Transverse colon (tissue), 4 donors: ENCODE measurements at regions not wholly inside any gene's neighbourhood (a gene's known extent, or its start where the extent isn't known, plus 50 kb on each side); places are given as distances from the start of the nearest gene placed in this dataset.

Experiments used
- DNase-seq: peaks from one replicate; pipeline ENCODE4 v3.0.0-alpha.2; 2019
- H3K27ac ChIP-seq, 4 donors: fragments of 200-600 bp; sonication (generic); 2 replicates each; pipeline ENCODE4 v1.5.1; 2016 to 2018; ENCODE audit warnings: inconsistent platforms in 4 of 4
- H3K27me3 ChIP-seq: fragments of 200-600 bp; sonication (generic); 2 replicates; pipeline ENCODE4 v1.5.1; 2017; ENCODE audit warnings: inconsistent platforms
- H3K36me3 ChIP-seq, 4 donors: fragments of 200-600 bp; sonication (generic); 2 replicates each; pipeline ENCODE4 v1.5.1; 2017 to 2019; ENCODE audit warnings: inconsistent platforms in 4 of 4
- H3K4me1 ChIP-seq, 4 donors: fragments of 200-600 bp; sonication (generic); 2 replicates each; pipeline ENCODE4 v1.5.1; 2017 to 2020; ENCODE audit warnings: inconsistent platforms in 4 of 4
- H3K4me3 ChIP-seq, 4 donors: fragments of 200-600 bp; sonication (generic); 1 replicate in 1 of 4; 2 replicates in 3 of 4; pipeline versions ENCODE4 v1.5.1 to v1.6.1; 2017 to 2019; ENCODE audit warnings: inconsistent platforms in 4 of 4
- H3K9me3 ChIP-seq, 2 donors: fragments of 200-600 bp; sonication (generic); 2 replicates each; pipeline ENCODE4 v1.5.1; 2017 to 2019; ENCODE audit warnings: inconsistent platforms in 2 of 2
- EP300 ChIP-seq: sonication (generic); formaldehyde crosslinking; IDR thresholded peaks from one replicate; pipeline ENCODE4 v1.6.1; 2017; ENCODE audit warnings: antibody characterized with exemption, low read depth
- POLR2A ChIP-seq: fragments of 450-650 bp; IDR thresholded peaks from one replicate; pipeline ENCODE4 v1.6.1; 2016; ENCODE audit warnings: antibody characterized with exemption, mild to moderate bottlenecking, moderate library complexity
- POLR2AphosphoS5 ChIP-seq, 3 donors: sonication (generic); formaldehyde crosslinking; IDR thresholded peaks; one replicate each; pipeline ENCODE4 v1.6.1; 2016; ENCODE audit warnings: antibody characterized with exemption in 3 of 3
- WGBS, 2 donors: methylation state at CpG; one replicate each; pipeline ENCODE4 v1.1.5; 2018; ENCODE audit warnings: low coverage in 1 of 2; 5-methylcytosine and 5-hydroxymethylcytosine counted together
- in situ Hi-C, 4 donors: fragments of 200-750 bp; cut with MboI; loops; one replicate each; pipeline versions ENCODE4 v1.15.0 to v1.15.1; 2017; ENCODE audit warnings: low sequenced_read_pairs in 3 of 4, low pct_ligation_motif_present in 1 of 4, low pct_unique_long_range_greater_than_20kb in 1 of 4
- intact Hi-C: fragments of 100-400 bp; cut with DNase I; formaldehyde crosslinking; loops from one replicate; pipeline ENCODE4 v1.15.1; 2023; ENCODE audit warnings: low total_unique reads
- TF ChIP-seq, protein P1 (sequence below), 5 experiments: fragments of 200-600 bp in 3 of 5; fragments of 450-650 bp in 2 of 5; sonication (generic) in 3 of 5; IDR thresholded peaks; 1 replicate in 2 of 5; 2 replicates in 3 of 5; pipeline ENCODE4 v1.5.1; 2016 to 2017; ENCODE audit warnings: antibody characterized with exemption in 5 of 5, inconsistent platforms in 3 of 5, mild to moderate bottlenecking in 2 of 5, moderate library complexity in 1 of 5

DNA sequence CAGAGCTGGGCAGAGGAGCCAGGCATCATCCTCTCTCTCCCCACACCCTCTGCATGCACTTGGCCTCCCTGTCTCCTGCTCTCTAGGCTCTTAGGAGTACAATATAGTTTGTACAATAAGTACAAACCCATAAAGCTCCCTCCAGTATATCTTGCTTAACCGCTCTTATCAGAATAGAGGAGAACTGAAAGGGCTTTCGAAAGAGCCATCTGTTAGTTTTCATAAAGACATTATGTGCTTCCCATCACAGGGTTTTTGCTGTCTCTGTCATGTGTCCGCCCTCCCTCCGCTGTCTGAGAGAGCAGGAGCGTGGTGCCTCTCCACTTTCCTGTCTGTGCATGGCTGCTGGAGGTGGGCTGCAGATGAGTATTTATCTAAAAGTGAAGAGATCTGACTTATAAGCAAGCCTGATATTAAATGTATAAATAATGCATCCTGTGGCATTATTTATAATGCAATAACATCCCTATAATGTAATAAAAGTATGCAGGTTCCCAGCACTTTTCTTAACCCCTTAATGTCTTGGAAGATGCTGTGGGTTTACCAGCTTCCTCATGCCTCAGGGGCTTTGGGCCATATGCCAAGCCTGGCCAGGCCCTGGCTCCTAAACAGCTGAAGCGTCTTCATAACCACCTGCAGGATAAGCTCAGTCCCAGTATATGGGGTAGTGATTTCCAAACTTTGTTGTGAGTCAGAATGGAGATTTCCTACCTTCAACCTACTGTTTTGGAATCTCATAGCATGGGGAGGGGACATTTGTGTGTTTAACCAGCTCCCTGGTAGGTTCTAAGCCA lies 297.1 kb downstream of the DHX35 start:
- H3K4me3 ChIP-seq: no peak overlapping the region
- DNase-seq: no peak
- no peaks in the 10 kb centered on the region for H3K36me3 ChIP-seq
- WGBS, 2 donors: 69 to 71% methylated on average over 3 to 6 of the region's 6 CpGs
- no peaks in the 10 kb centered on the region for H3K27me3 ChIP-seq
- no peak overlapping the region for H3K27ac ChIP-seq
- in situ Hi-C loops: loop anchor here in 1 of 4 donors (25.0 kb wide), 1 partner anchor 603 kb away; no protein-coding TSS in a partner anchor
- no peaks in the 10 kb centered on the region for H3K9me3 ChIP-seq
- no peaks in the 10 kb centered on the region for H3K4me1 ChIP-seq
- peak in 1 of 3 donors; percentile 14 for TF ChIP-seq POLR2AphosphoS5 (IDR thresholded peaks at IDR 0.05)
- TF ChIP-seq, protein P1, sequence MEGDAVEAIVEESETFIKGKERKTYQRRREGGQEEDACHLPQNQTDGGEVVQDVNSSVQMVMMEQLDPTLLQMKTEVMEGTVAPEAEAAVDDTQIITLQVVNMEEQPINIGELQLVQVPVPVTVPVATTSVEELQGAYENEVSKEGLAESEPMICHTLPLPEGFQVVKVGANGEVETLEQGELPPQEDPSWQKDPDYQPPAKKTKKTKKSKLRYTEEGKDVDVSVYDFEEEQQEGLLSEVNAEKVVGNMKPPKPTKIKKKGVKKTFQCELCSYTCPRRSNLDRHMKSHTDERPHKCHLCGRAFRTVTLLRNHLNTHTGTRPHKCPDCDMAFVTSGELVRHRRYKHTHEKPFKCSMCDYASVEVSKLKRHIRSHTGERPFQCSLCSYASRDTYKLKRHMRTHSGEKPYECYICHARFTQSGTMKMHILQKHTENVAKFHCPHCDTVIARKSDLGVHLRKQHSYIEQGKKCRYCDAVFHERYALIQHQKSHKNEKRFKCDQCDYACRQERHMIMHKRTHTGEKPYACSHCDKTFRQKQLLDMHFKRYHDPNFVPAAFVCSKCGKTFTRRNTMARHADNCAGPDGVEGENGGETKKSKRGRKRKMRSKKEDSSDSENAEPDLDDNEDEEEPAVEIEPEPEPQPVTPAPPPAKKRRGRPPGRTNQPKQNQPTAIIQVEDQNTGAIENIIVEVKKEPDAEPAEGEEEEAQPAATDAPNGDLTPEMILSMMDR (IDR thresholded peaks at IDR 0.05): no peak
- TF ChIP-seq EP300: no peak
- TF ChIP-seq POLR2A: no peak
- intact Hi-C loops: no loop called here

DNA sequence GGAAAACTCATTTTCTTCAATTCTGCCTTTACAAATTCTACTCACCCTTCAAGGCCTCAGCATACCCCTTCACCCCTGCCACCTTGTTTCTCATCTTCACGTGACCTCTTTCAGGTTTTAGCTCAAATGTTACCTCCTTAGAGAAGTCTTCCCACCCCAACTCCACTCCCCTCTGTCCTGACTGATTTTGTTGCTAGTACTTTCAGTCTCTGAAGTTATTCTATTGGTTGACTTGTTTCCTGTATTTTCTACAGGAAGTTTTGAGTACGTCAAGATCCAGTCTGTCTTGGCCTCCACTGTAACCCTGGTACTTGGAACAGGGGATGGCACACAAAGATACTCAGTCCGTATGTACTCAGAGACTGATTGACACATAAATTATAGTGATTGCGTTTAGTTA lies 296.1 kb downstream of the DHX35 start:
- Histone ChIP-seq H3K27ac (no peak overlapping the region), H3K4me3 (no peak overlapping the region), H3K9me3 (no peaks in the 10 kb centered on the region), H3K27me3 (no peaks in the 10 kb centered on the region), H3K36me3 (no peaks in the 10 kb centered on the region), H3K4me1 (no peaks in the 10 kb centered on the region)
- in situ Hi-C loops: loop anchor here in 1 of 4 donors (25.0 kb wide), 1 partner anchor 604 kb away; no protein-coding TSS in a partner anchor
- no peak for DNase-seq
- intact Hi-C loops: no loop called here
- WGBS, 2 donors: 79 to 89% methylated on average over 3 to 4 of the region's 4 CpGs
- TF ChIP-seq POLR2A (no peak), POLR2AphosphoS5 (IDR thresholded peaks at IDR 0.05) (no peak), EP300 (no peak)
- TF ChIP-seq, protein P1 (IDR thresholded peaks at IDR 0.05): no peak

DNA sequence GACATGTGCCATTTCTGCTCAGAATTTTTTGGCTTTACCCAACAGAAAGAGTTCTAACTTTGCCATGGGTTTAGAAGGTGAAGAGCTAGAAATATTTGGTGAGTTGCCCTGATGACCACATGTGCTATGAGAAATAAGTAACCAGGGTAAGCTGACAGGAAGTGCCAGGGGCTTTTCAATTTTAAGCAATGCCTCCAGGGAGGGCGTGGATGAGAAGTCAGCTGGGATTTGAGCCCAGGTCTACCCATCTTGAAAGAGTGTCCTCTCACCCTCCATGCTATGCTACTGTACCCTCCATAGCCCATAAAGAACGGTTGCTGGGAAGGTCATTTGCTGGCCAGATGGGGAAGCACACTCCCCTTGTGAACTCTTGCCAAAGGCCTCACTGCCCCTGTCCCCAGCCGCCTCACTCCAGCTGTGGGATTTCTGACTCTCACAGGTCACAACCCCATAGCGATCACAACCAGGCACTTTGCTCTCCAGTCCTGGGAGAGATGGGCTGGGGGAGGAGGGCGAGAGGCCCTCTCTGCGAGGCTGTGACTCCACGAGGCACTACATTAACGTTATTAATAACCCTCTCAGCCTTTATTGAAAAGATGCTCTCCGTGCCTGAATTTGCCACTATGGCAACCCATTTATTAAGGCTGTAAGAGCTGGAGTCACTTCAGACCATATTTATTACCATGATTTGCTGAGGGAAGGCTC lies 291.1 kb downstream of the DHX35 start:
- no peak for DNase-seq
- intact Hi-C loops: no loop called here
- WGBS, 2 donors: 52 to 68% methylated on average over 2 to 9 of the region's 9 CpGs
- no peaks in the 10 kb centered on the region for H3K36me3 ChIP-seq
- TF ChIP-seq, protein P1 (IDR thresholded peaks at IDR 0.05): no peak
- TF ChIP-seq POLR2A: no peak
- TF ChIP-seq EP300: no peak
- TF ChIP-seq POLR2AphosphoS5 (IDR thresholded peaks at IDR 0.05): no peak
- no peak overlapping the region for H3K4me3 ChIP-seq
- no peak overlapping the region for H3K27ac ChIP-seq
- no peaks in the 10 kb centered on the region for H3K4me1 ChIP-seq
- in situ Hi-C loops: loop anchor here in 1 of 4 donors (25.0 kb wide), 1 partner anchor 609 kb away; no protein-coding TSS in a partner anchor
- H3K9me3 ChIP-seq: no peaks in the 10 kb centered on the region
- no peaks in the 10 kb centered on the region for H3K27me3 ChIP-seq

DNA sequence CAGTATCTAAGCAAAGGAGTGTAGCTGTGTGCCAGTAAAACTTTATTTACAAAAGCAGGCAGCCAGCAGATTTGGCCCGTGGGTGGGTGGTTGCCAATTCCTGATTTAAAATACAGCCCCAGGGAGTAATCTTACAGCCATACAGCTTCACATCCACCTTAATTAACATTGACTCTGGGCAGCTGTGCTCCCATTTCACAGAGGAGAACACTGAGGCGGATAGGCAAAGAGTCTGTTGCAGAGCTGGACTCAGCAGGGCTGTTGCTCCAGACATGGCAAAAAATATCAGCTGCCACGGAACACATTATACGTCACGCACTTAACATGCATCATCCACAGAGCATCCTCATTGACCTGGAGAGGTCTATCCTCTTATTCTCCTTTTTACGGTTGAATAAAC lies 289.9 kb downstream of the DHX35 start:
- H3K36me3 ChIP-seq: no peaks in the 10 kb centered on the region
- no peaks in the 10 kb centered on the region for H3K4me1 ChIP-seq
- TF ChIP-seq POLR2A (no peak), POLR2AphosphoS5 (IDR thresholded peaks at IDR 0.05) (no peak), EP300 (no peak)
- TF ChIP-seq, protein P1 (IDR thresholded peaks at IDR 0.05): no peak
- no peak overlapping the region for H3K27ac ChIP-seq
- in situ Hi-C loops: loop anchor here in 1 of 4 donors (25.0 kb wide), 1 partner anchor 610 kb away; no protein-coding TSS in a partner anchor
- no peaks in the 10 kb centered on the region for H3K9me3 ChIP-seq
- DNase-seq: no peak
- H3K27me3 ChIP-seq: no peaks in the 10 kb centered on the region
- no peak overlapping the region for H3K4me3 ChIP-seq
- intact Hi-C loops: no loop called here
- 79 to 90% methylated on average over 2 to 6 of the region's 6 CpGs for WGBS, 2 donors
